ELF-1 (cell line): ENCODE measurements at regions not wholly inside any gene's neighbourhood (a gene's known extent, or its start where the extent isn't known, plus 50 kb on each side); places are given as distances from the start of the nearest gene placed in this dataset.
A peak's percentile ranks its signal among the peaks of the same experiment; 100 is the strongest.
"Not testable (repeated sequence)": the region's sequence is repeated elsewhere in the genome, so short reads cannot be mapped to it uniquely, and the experiment has no call there.

Experiments used
- DNase-seq: peaks from one replicate; pipeline ENCODE4 v3.0.0-alpha.2; 2016; ENCODE audit warnings: low read depth, low spot score

- DNase-seq = peak; percentile 40
These were observed 84.7 kb downstream of the URB2 start for GRCh38 chr1:229710746-229711145.

GRCh38 chr1:229714306-229714705, 88.3 kb downstream of the URB2 start:
- DNase-seq = no peak

- DNase-seq = peak; percentile 84
These were observed 89.0 kb downstream of the URB2 start for GRCh38 chr1:229714964-229715603.

- peak; percentile 67 for DNase-seq
These were observed 90.0 kb downstream of the URB2 start for GRCh38 chr1:229716069-229716468.

- no peak for DNase-seq
These were observed 90.7 kb downstream of the URB2 start for GRCh38 chr1:229716704-229717103.

GRCh38 chr1:229717786-229718576, 91.9 kb downstream of the URB2 start:
- no peak for DNase-seq

- DNase-seq = no peak
These were observed 100.0 kb downstream of the URB2 start for GRCh38 chr1:229726061-229726460.

GRCh38 chr1:229729916-229730315, 103.9 kb downstream of the URB2 start:
- DNase-seq = no peak

- DNase-seq = no peak
These were observed 104.5 kb downstream of the URB2 start for GRCh38 chr1:229730573-229730972.

GRCh38 chr1:229732061-229732460, 106.0 kb downstream of the URB2 start:
- DNase-seq = no peak

GRCh38 chr1:229736376-229736775, 110.3 kb downstream of the URB2 start:
- no peak for DNase-seq

- DNase-seq = not testable (repeated sequence)
These were observed 116.6 kb downstream of the URB2 start for GRCh38 chr1:229742614-229743013.

- DNase-seq = no peak
These were observed 123.9 kb downstream of the URB2 start for GRCh38 chr1:229749992-229750391.

GRCh38 chr1:229751610-229752009, 125.6 kb downstream of the URB2 start:
- DNase-seq = no peak

GRCh38 chr1:229752679-229753078, 126.6 kb downstream of the URB2 start:
- no peak for DNase-seq

GRCh38 chr1:229753764-229754551, 127.9 kb downstream of the URB2 start:
- DNase-seq = no peak

GRCh38 chr1:229756666-229757065, 130.6 kb downstream of the URB2 start:
- DNase-seq = no peak

GRCh38 chr1:229757226-229757625, 131.2 kb downstream of the URB2 start:
- DNase-seq = peak; percentile 21

GRCh38 chr1:229758101-229759036, 132.3 kb downstream of the URB2 start:
- no peak for DNase-seq

- DNase-seq = no peak
These were observed 133.0 kb downstream of the URB2 start for GRCh38 chr1:229759037-229759435.

- DNase-seq = no peak
These were observed 133.5 kb downstream of the URB2 start for GRCh38 chr1:229759586-229759985.
